Medulla oblongata (tissue), 1 donor: ENCODE measurements at regions not wholly inside any gene's neighbourhood (a gene's known extent, or its start where the extent isn't known, plus 50 kb on each side); places are given as distances from the start of the nearest gene placed in this dataset.

Source experiments
- DNase-seq: peaks from one replicate; pipeline ENCODE4 v3.0.0-alpha.2; 2015; ENCODE audit errors: extremely low spot score

- no peak for DNase-seq
Measured at GRCh38 chr4:188197566-188197965, 58.3 kb downstream of the TRIML1 start.

GRCh38 chr4:188198982-188199792 is 59.9 kb downstream of the TRIML1 start:
- no peak for DNase-seq

GRCh38 chr4:188201851-188202250 is 62.6 kb downstream of the TRIML1 start:
- no peak for DNase-seq

GRCh38 chr4:188206783-188207182 is 67.5 kb downstream of the TRIML1 start:
- DNase-seq = no peak

- no peak for DNase-seq
Measured at GRCh38 chr4:188214861-188215260, 75.6 kb downstream of the TRIML1 start.

- DNase-seq = no peak
Measured at GRCh38 chr4:188218392-188218791, 79.2 kb downstream of the TRIML1 start.

GRCh38 chr4:188220006-188220405 is 80.8 kb downstream of the TRIML1 start:
- no peak for DNase-seq

GRCh38 chr4:188221090-188221489 is 81.8 kb downstream of the TRIML1 start:
- no peak for DNase-seq

- no peak for DNase-seq
Measured at GRCh38 chr4:188228279-188228678, 89.0 kb downstream of the TRIML1 start.

GRCh38 chr4:188232428-188232827 is 93.2 kb downstream of the TRIML1 start:
- DNase-seq = no peak

- no peak for DNase-seq
Measured at GRCh38 chr4:188242041-188242440, 102.8 kb downstream of the TRIML1 start.

GRCh38 chr4:188245651-188246050 is 106.4 kb downstream of the TRIML1 start:
- no peak for DNase-seq

- no peak for DNase-seq
Measured at GRCh38 chr4:188246488-188246887, 107.2 kb downstream of the TRIML1 start.

GRCh38 chr4:188254211-188254610 is 115.0 kb downstream of the TRIML1 start:
- DNase-seq = no peak

- no peak for DNase-seq
Measured at GRCh38 chr4:188262464-188262863, 123.2 kb downstream of the TRIML1 start.

GRCh38 chr4:188263321-188263720 is 124.1 kb downstream of the TRIML1 start:
- DNase-seq = no peak

GRCh38 chr4:188266386-188266785 is 127.1 kb downstream of the TRIML1 start:
- DNase-seq = no peak

- DNase-seq = no peak
Measured at GRCh38 chr4:188268131-188268908, 129.1 kb downstream of the TRIML1 start.

GRCh38 chr4:188270273-188271069 is 131.2 kb downstream of the TRIML1 start:
- no peak for DNase-seq

- DNase-seq = no peak
Measured at GRCh38 chr4:188275686-188276085, 136.4 kb downstream of the TRIML1 start.

GRCh38 chr4:188279184-188279583 is 139.9 kb downstream of the TRIML1 start:
- DNase-seq = no peak
